NCI-H2081 treated with DMSO at 0.1 percent for 48 hours (cell line): ENCODE measurements at regions not wholly inside any gene's neighbourhood (a gene's known extent, or its start where the extent isn't known, plus 50 kb on each side); places are given as distances from the start of the nearest gene placed in this dataset.

ENCODE experiments used
- DNase-seq: peaks from one replicate; lab custom pipeline; 2025; lab: John Stamatoyannopoulos, UW

DNA sequence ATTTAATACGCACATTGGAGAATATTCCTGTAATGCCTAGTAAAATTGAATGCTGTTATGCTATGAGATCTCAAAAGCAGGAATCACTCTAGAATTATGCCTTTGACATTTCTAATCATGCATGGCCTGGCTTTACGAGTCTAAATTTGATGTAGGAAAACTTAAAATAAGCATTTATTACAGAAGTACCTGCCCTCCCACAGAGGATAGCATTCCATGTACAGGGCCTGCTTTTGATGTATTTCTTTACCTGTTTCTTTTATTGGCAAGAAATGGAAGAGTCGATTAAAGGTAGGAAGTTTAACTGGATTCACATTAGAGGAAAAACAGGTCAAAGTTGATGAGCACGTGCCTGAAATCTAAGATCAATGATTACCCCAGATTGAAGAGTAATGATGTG, 219.5 kb downstream of the PCDH7 start:
- DNase-seq = no peak

DNA sequence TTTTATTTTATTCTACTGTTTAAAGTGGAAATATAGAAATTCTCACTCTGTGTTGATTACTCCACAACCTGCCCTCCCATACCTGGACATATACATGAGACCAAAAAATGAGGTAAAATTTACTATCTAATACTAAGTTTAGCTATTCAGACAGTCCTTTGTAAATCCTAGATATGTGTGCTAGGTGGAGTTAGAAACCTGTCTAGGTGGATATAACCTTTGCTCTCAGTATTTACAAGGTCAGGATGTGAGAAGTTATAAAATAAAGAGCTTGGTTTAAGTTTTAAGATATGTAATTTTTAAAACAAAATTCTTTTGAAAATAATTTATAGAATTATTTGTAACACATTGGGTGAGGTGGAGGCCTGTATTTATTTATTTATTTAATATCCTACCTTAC, 221.5 kb downstream of the PCDH7 start:
- DNase-seq = no peak

DNA sequence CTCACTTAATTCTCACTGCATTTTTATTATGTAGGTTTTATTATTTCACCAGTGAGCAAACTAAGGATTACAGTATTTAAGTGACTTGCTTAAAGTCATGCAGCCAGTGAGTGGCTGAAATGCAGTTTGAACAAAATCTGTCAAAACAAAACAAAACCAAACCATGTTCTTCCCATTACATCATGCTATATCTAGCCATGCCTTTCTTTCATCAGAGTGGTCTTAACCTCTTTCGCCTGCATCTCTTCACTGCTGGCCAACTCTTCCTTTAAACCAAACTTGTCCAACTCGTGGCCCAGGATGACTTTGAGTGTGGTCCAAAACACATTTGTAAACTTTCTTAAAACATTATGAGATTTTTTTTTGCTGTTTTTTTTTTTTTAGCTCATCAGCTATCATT, 223.2 kb downstream of the PCDH7 start:
- no peak for DNase-seq

DNA sequence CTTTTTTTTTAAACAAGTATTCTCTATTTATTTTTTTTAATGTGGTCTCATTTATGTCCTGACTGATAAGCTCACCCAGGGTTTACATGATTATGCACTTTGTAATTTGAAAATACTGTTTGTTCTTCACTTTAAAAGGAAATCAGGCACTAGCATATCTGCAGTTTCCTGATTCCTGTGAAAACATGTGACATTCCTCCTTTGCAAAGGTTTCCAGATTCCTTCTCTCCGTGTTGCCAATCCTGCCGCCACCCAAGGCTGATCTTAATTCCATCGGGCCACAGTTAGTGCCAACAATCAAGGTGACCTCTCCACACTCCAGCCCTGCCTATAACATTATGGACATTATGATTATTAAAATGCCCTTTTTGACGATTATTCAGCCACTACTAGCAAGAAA, 225.4 kb downstream of the PCDH7 start:
- DNase-seq = no peak

DNA sequence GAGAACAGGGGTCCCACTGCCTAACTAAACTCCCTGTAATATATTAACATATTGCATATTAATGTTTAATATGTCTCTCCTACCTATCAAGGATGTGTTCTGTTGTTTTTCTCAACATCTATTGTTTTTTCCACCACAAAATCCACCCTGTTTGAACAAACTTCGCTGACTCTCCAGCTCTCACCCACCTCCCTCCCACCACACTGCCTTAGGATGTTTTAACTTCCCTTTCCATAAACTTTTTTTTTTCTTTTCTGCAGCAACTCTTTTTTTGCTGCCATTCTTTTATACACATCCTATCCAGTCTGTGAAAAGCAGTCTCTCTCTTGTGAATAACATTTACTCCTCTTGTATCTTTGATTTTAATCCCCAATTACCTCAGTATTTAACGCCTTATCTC, 226.1 kb downstream of the PCDH7 start:
- no peak for DNase-seq

DNA sequence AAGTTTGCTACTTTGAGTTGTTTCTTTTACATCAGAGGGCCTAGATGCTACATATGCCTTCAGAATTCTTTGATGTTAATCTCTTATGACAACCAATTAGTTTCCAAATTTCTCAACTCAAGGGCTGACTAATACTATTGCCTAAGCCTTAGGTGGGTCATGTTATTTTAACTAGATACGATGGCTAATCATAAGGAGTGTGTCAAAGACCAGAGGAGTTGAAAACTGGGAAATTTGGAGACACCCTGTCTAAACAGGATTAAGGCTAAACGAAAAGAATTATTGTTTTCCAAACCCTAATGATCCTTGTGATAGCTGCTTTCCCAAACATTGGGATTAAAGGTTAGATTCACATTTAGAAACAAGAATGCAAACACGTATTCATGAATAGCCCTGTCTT, 228.5 kb downstream of the PCDH7 start:
- no peak for DNase-seq

DNA sequence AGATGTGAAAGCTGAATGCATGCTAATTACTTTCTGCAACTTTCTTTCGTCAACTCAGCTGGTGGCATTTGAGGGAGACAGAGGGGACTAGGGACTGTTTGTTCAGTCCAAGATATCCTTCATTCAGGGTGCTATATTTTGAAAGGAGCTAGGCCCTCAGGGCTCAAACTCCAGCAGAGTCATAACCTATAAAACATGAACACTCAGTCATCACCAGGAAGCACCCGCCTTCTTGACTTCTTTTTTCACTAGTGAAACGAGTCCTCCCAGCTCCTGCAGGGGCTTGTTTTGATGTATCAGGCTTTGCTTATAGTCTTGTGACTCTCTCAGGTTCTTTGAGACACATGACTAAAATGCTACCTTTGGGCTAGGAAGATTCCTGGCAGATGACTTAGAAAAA, 230.6 kb downstream of the PCDH7 start:
- no peak for DNase-seq

DNA sequence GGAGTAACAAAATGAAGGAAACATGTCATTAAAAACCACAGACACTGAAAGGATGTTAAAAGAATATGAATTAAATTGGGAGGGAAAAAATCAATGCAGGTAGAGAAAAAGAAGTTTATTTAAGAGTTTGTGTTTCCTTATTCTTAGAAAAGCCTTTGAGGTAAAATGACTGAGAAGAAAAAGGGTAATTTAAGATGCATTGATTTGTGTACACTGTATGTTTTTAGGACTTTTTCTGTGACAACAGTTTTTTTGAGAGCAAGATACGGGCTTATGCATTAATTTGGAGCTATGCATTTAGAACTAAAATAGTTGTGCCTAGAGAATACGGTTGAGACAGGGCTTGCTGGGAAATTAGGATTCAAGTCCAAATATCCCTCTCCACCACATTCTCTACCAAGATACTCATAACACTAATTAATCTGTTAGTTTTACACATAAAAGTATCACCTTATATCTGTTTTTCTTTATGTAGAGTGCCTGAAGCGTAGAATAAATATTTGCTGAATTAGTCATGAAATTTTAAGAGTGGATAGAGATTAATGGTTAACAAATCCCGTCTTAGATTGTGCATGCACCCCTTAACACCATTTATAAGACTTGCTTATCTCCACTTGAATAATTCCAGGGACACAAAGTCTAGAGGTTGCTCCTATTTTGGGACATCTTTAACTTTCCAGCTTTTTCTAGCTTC, 232.5 kb downstream of the PCDH7 start:
- no peak for DNase-seq

DNA sequence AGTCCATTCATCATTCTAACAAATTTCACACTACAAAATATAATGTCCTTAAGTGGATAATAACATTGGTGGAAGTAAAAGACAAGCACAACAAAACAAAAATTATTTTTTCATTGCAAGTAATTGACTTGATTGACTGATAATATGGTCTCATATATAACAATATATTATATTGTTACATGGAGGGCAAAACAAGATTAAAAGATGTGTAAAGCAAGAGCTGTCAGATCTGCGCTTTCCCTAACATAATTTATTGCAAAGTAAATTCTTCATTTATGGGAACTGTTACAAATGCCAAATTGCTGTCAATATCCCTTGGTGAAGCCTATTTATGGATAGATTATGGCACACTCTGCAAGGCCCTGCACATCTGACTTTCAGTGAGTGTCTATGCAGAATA, 233.6 kb downstream of the PCDH7 start:
- no peak for DNase-seq

DNA sequence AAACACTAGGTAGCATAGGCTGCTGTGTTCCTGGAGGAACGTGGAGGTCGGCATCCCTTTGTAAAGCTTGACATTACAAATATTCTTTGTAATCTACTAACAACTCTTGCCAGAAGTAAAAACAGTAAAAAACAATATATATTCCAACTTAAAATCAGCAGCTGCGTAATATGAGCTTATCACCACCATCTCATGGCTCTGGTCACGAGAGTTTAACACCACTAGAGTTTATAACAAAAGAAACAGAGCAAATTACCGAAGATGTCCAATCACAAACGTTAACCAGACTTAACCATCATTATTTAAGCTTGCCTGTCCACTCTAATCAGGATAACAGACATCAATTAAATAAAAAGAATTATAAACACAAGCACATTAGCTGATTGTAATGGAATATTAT, 236.7 kb downstream of the PCDH7 start:
- no peak for DNase-seq

DNA sequence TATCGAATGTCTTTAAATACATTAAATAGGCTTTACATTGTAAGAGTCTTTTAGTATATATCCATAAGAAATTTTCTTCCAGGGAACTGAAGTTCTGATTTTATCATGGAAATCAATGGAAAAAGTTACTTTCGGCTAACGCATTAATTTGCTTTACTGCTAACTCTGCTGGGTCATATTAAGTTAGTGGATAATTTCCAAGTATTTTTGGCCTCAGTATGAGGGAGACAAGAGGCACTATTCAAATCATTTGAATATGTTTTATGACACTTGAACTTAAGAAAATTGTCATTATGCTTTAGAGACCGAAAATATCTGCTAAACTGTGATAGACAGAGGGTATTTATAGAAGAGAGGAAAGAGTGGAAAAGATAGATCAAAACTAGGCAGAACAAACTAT, 237.5 kb downstream of the PCDH7 start:
- DNase-seq = no peak

DNA sequence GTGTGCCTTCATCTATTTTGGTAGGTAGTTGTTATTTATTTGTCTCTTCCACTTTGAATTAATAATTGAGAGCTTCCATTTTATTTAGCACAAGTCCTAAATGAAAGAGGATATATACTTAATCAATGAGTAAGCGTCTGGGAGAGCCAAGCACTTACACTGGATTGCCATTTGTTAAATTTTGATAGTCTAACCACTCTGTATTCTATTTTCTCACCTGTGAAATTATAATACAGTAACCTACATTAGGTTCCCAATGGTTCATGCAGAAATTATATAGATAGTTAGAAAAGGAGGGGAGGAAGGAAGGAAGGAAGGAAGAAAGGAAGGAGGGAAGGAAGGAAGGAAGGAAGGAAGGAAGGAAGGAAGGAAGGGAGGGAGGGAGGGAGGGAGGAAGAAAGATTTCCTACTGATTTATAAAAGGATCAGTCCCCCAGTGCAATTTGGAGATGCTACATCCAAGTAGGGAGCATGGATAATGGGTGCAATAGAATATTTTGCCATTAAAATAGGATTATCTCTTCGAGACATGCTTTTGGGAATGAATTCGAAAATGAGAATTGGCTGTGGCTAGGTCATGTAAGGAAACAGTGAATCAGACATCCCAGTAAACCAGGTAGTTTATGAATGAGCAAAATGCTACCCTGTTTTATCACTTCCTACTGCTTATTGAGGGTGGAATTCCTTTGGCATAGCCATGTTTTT, 239.8 kb downstream of the PCDH7 start:
- DNase-seq = no peak

DNA sequence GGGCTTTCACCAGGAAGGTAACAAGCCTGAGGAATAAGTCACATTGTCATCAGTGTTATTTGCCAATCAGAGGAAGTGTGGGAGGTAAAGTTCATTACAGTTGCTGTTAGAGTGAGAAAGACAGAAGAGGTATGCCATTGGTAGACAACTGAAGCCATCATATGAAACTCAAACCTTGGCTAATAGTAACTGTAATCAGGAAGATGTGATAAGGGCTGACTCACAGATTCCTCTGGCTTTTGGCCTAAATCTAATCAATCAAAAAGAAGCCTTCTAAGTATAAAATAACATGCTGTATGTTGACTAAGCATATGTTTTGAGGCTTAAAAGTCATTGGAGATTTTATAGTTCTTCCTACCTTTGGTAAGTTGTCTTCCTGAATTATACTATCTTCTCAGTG, 242.8 kb downstream of the PCDH7 start:
- DNase-seq = no peak

DNA sequence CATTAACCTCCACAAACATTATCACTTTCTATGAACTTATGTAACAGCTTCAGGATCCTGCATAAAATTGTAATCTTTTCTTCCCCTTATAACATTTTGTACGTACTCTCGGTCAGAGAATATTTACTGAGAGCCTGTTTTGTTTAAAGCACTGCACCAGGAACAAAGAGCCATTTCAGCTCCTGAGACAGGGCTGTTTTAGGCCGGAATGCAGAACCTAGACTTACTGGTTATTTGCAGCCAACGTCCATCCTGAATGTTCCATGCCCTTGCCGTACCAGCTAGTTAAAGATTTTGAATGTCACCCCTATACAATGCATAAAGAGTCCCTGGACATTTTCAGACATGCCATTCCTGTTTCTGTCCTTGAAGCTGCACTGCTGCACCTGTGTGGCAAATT, 248.8 kb downstream of the PCDH7 start:
- DNase-seq = no peak

DNA sequence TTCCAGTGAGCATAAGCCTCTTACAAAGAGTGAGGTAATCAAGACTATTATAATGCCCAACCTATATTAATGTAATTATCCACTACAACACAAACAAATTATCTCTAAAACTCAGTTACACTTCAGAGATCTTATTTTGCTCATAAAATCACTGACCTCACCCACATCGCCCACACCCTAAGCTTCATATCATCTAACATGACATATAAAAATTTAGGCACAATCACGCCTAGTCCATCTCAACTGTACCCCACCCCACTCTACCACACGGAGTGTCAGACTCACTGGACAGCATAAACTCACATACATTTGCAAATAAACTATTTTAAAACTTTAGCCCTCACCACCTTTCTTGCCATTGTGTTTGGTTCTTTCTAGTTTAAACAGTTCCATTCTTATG, 252.4 kb downstream of the PCDH7 start:
- DNase-seq = no peak

DNA sequence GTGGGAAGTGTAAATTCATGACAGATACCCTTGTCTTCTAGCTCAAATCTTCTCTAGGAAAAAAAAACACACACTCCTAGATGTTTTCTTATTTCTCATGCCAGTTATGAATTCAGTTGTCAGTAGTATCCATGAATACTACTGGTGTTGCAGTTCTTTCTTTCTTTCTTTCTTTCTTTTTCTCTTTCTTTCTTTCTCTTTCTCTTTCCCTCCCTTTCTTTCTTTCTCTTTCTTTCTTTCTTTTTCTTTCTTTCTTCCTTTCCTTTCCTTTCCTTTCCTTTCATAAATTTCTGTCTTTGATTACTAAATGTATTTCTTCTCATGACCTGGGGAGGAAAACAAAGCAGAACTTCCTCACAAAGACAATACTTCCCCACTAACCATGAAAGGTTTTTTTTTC, 253.8 kb downstream of the PCDH7 start:
- DNase-seq = no peak

DNA sequence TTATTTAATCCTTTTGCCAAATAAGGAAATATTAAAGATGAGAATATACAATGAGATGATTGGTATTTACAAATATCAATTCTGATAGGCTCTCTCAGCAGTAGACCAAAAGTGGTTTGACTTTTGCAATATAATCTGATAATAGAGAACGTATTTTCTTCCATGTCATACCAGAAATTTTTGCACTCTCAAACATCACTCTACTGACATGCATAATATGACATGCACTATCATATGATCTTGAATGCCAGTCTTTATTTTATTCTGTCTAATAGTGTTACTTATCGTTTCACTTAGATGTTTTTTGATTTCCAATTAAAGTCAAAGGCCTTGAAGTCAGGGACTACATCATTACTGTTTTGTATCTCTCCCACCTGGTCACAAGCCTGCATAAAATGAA, 259.2 kb downstream of the PCDH7 start:
- no peak for DNase-seq

DNA sequence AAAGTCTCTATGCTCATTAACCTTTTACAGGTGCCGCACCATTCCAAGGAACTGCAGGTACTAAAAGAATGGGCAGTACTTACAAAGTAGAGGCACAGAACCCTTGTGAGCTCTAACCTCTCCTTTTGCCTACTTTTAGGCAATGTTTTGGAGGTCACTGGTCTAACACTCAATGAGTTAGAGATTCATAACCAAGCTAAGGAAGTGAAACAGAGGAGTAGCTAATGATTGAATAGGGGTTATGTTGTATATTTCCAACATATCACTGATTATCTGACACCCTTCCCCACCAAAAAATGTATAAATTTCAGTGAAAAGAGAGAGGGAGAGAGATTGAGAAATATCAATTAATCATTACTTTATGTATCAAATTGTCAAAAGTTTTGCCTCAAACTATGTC, 269.3 kb downstream of the PCDH7 start:
- no peak for DNase-seq

DNA sequence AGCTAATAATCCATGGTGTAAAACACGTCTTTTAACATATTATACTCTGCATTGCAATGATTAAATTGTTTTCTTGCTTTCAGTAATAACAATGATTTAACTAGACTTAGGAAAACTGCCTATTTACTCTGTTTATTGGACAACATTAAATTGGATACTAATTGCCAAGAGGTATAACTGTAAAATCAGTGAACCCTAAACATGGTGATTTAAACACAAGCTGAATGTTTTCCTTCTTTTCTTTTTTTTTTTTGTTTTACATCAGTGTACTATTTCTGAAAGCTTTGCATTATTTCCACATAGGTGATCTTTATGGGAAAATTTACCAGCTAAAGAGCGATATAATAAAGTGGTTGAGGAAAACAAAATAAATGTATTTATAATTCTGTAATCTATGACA, 276.7 kb downstream of the PCDH7 start:
- no peak for DNase-seq

DNA sequence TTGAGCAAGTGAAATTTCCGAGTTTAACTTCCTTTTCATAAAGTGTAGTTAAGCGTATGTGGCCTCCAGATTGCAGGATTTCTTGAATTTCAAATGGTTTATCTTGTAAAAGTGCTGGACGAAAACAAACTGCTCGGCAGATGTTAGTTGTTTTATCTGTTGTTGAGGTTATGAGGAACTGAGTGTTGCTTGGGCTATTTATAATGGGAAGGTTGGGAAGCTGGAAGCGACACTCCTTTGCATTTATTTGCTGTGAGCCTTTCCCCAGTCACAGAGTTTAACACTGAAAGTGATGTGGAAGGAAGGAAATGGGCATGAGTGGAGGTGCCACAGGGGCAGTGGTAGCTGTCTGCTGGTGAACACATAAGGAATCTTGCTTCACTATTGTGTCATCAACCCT, 284.9 kb downstream of the PCDH7 start:
- no peak for DNase-seq

DNA sequence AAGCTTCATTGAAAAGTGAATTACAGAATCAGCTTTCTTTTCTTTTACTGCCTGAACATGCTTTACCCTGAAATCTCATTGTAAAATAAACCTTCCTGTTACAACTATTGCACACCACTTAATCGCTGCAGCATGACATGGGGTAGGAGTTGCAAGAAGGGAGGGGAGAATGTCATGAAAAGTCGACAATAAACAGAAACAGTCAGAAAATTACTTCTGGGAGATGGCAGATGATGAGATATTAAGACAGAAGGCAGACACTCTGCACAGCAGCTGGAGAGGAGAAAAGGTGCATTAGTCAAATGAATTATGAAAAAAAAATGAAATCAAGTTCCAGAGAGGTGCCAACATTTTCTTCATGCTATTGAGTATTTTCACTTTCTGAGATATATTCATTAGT, 287.7 kb downstream of the PCDH7 start:
- DNase-seq = no peak

DNA sequence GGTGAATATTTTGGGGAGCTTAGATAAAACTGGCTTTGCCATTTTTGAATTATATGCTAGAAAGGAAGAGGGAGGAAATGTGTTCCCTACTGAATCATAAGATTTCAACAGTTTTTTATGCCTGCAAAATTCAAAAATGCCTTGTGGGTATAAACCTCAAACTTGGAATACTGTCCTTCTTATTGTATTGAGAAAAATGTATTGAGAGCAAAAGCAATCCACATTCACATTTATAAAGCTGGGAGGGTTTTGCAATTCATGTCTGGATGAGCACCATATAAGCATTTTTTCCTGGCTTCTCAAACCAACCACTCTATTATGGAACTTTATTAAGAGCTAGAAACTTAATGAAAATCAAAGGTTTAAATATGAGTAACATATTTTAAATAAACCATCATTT, 289.8 kb downstream of the PCDH7 start:
- no peak for DNase-seq

DNA sequence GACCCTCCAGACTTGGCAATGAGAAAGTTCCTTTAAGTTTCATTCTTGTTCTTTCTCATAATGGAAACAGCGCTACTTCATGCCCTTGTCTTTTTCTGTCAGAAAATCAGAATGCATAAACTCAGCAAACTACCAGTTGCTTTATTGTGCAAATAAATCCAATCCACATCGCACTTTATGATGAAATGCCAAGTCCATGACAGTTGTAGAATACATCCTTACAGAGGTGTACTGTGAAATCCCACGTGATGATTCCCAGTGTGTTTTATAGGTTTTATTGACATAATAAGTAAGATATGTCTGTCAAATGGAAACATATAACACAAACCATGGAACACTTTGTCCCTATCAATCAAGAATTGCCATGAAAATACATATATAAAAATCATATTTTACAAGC, 295.0 kb downstream of the PCDH7 start:
- DNase-seq = no peak
